ENCODE measurements at regions not wholly inside any gene's neighbourhood (a gene's known extent, or its start where the extent isn't known, plus 50 kb on each side); places are given as distances from the start of the nearest gene placed in this dataset.
A peak's percentile ranks its signal among the peaks of the same experiment; 100 is the strongest.

DNA sequence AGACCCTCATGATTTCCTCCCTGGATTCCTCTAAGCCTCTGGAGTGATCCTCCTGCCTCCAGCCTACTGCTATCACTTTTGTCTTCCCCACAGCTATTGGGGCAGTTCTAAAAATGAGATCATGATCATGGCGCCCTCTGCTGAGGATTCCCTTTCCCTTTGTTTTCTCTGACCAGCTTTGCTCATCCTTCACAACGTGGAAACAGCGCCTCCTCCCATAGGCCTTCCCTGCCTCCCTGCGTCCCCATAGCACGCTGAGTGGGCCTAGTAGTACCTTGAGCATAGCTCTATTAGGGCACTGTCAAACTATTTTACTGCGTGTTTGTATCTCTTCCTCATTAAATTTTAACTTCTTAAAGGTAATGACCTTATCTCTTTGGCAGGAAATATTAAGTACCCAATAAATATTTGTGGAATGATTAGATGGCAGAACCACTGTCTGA lies 207.0 kb upstream of the FANCL start:
- TF ChIP-seq, protein P1, sequence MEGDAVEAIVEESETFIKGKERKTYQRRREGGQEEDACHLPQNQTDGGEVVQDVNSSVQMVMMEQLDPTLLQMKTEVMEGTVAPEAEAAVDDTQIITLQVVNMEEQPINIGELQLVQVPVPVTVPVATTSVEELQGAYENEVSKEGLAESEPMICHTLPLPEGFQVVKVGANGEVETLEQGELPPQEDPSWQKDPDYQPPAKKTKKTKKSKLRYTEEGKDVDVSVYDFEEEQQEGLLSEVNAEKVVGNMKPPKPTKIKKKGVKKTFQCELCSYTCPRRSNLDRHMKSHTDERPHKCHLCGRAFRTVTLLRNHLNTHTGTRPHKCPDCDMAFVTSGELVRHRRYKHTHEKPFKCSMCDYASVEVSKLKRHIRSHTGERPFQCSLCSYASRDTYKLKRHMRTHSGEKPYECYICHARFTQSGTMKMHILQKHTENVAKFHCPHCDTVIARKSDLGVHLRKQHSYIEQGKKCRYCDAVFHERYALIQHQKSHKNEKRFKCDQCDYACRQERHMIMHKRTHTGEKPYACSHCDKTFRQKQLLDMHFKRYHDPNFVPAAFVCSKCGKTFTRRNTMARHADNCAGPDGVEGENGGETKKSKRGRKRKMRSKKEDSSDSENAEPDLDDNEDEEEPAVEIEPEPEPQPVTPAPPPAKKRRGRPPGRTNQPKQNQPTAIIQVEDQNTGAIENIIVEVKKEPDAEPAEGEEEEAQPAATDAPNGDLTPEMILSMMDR (conservative IDR thresholded peaks at IDR 0.05; ENCODE audit: low read depth, low read length): peak; percentile 64
- H3K4me3 ChIP-seq (ENCODE audit: low read length): no peak overlapping the region
- no peak for DNase-seq (ENCODE audit: low read depth)

DNA sequence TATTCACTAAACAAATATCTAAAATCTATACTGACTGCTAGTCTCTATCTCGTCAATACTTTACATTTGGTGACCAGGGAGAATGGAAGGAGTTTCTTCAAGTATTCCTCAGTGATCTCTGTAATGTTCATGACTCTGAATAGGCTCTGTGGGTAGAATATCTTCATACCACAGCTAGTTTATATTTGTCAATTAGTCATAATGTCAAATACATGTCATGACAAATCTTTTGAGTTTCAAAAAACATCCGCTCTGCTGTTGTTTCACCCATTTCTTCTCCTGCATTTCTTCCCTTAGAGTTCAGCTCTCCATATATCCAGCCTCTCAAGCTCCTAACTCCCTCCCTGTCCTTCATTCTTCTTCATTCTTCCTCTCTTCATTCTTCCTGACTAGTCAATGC lies 206.5 kb upstream of the FANCL start:
- TF ChIP-seq, protein P1 (conservative IDR thresholded peaks at IDR 0.05; ENCODE audit: low read depth, low read length): no peak
- no peak overlapping the region for H3K4me3 ChIP-seq (ENCODE audit: low read length)
- DNase-seq (ENCODE audit: low read depth): no peak

DNA sequence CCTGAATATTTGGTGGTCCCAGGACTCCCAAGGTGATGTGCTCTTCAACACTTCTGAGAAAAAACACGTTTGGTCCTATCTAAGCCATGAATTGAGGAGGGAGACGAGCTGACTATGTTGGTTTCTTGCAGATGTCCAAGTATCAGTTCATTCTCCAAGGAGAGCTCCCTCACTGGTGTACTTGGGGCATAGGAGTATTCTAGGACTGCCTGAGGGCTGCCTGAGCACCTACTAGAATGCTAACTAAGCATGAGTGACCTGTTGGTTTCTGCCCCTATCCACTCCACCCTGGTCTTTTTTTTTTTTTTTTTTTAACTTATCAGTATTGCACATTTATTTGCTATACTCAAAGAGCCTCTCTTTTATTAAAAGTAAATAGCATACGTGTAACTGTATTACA lies 200.5 kb upstream of the FANCL start:
- H3K4me3 ChIP-seq (ENCODE audit: low read length): no peak overlapping the region
- TF ChIP-seq, protein P1 (conservative IDR thresholded peaks at IDR 0.05; ENCODE audit: low read depth, low read length): no peak
- DNase-seq (ENCODE audit: low read depth): no peak

DNA sequence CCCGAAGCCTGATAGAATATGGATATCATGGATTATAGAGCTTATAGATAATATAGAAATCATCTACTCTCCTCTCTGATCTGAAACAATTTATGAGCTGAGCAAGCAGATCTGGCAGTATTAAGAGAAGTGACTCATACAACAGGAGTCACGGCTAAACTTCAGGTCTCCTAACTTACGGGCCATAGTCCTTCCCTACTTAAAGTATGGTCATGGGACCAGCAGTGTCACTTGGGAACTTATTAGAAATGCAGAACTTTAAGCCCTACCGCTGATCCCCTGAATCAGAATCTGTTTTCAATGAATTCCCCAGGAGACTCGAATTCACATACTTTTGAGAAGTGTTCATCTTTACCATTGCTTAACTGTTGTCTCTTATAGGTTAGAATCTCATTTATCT lies 195.7 kb upstream of the FANCL start:
- peak; percentile 93 for DNase-seq (ENCODE audit: low read depth)
- no peak overlapping the region for H3K4me3 ChIP-seq (ENCODE audit: low read length)
- TF ChIP-seq, protein P1 (conservative IDR thresholded peaks at IDR 0.05; ENCODE audit: low read depth, low read length): no peak

DNA sequence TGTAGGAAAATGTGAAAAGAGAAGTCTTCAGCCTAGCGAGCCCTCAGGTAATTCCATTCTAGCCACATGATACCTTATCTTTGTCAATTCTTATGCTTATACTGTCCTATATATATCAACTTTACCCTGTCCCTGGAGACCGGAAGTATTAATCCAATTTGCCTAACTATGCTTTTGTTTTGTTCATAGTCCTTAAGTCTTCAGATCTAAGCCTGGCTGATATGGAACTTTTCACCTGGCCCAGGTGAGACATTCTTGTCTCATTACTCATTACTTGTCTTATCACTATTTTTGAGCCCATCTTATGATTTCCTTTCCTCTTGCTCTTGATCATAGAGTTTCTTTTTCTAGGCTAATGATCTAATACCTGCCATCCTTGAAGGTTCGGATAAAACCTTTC lies 194.1 kb upstream of the FANCL start:
- TF ChIP-seq, protein P1 (conservative IDR thresholded peaks at IDR 0.05; ENCODE audit: low read depth, low read length): no peak
- H3K4me3 ChIP-seq (ENCODE audit: low read length): no peak overlapping the region
- no peak for DNase-seq (ENCODE audit: low read depth)

DNA sequence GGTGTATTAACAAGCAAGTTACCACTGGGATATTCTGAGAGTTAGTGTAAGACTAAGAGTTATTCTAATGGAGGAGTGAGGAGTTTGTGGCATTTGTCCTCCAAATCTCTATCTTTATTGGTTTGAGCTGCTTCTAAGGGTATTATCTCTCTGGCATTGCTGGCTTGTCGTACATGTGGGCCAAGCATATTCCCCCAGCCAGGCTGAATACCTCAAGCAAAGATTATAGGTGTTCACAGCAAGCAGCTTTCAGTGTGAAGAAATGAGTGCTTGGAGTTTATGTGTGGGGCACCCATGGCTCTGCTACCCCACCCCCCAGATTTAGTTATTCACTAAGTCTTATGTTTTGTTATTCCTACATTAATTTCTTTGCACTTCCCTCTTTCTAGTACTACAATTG lies 193.6 kb upstream of the FANCL start:
- TF ChIP-seq, protein P1 (conservative IDR thresholded peaks at IDR 0.05; ENCODE audit: low read depth, low read length): no peak
- no peak for DNase-seq (ENCODE audit: low read depth)
- H3K4me3 ChIP-seq (ENCODE audit: low read length): no peak overlapping the region

DNA sequence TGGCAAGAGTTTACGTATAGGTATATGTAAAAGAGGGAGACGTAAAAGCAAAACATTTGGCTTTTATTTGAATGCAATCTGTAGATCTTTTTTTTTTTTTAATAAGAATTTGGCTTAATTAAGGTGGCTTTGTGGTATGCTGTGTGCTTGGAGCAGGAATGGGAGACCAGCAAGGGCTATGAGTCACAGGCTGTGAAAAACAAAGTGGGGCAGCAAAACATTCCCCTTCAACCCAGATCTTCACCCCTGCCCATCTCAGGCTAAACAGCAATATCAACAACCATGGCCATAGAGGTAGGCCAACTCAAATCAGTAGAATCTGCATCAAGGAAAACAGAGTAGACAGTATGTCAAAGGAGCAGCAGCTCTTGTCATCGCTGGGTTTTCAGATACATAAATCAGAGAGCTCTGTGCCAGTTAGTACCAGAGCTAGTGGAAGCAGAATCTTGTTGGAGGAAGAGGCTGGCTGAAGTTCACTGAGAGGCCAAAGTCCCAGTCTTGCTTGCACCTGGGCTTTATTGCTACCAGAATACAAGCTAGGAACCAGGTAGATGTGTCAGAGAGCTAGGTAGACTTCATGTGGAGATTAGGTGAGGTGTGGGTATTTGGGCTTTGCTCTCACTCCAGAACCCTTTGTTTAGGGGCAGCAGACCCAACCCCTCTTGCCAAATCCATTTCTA lies 191.5 kb upstream of the FANCL start:
- peak; percentile 55 for DNase-seq (ENCODE audit: low read depth)
- H3K4me3 ChIP-seq (ENCODE audit: low read length): no peak overlapping the region
- TF ChIP-seq, protein P1 (conservative IDR thresholded peaks at IDR 0.05; ENCODE audit: low read depth, low read length): no peak

Measured in retinal pigment epithelial cell (primary cell).